Spleen (tissue), 11 donors: ENCODE measurements at regions not wholly inside any gene's neighbourhood (a gene's known extent, or its start where the extent isn't known, plus 50 kb on each side); places are given as distances from the start of the nearest gene placed in this dataset.

Experiments
- DNase-seq: peaks from one replicate; pipeline ENCODE4 v3.0.0-alpha.2; 2020
- H3K27ac ChIP-seq, 8 donors: fragments of 200-600 bp; sonication (generic) in 7 of 8; 1 replicate in 4 of 8; 2 replicates in 4 of 8; pipeline versions ENCODE4 v1.5.0 to v1.8.0; 2016 to 2021; ENCODE audit warnings: inconsistent platforms in 4 of 8, mild to moderate bottlenecking in 4 of 8, moderate library complexity in 1 of 8
- H3K27me3 ChIP-seq, 7 donors: fragments of 200-600 bp; sonication (generic) in 6 of 7; replicated peaks in 1 of 7; 1 replicate in 4 of 7; 2 replicates in 3 of 7; pipeline versions ENCODE4 v1.5.0 to v1.8.0; 2016 to 2021; ENCODE audit warnings: inconsistent platforms in 3 of 7, mild to moderate bottlenecking in 1 of 7
- H3K36me3 ChIP-seq, 6 donors: fragments of 200-600 bp; sonication (generic) in 5 of 6; 1 replicate in 4 of 6; 2 replicates in 2 of 6; pipeline versions ENCODE4 v1.5.0 to v1.8.0; 2016 to 2021; ENCODE audit warnings: inconsistent platforms in 2 of 6
- H3K4me1 ChIP-seq, 6 donors: fragments of 200-600 bp; sonication (generic) in 5 of 6; 1 replicate in 3 of 6; 2 replicates in 3 of 6; pipeline versions ENCODE4 v1.5.0 to v1.8.0; 2016 to 2021; ENCODE audit warnings: inconsistent platforms in 3 of 6
- H3K4me3 ChIP-seq, 8 donors: fragments of 200-600 bp; sonication (generic) in 7 of 8; 1 replicate in 4 of 8; 2 replicates in 4 of 8; pipeline versions ENCODE4 v1.5.0 to v1.8.0; 2016 to 2021; ENCODE audit warnings: inconsistent platforms in 4 of 8, mild to moderate bottlenecking in 4 of 8, moderate library complexity in 2 of 8
- H3K9me3 ChIP-seq, 8 donors: fragments of 200-600 bp; sonication (generic) in 7 of 8; 1 replicate in 4 of 8; 2 replicates in 4 of 8; pipeline versions ENCODE4 v1.5.0 to v1.8.0; 2016 to 2021; ENCODE audit warnings: inconsistent platforms in 4 of 8
- CTCF ChIP-seq, 11 experiments: fragments of 200-600 bp in 7 of 11; fragments of 450-650 bp in 4 of 11; sonication (generic) in 4 of 11; IDR thresholded peaks in 8 of 11; conservative IDR thresholded peaks in 3 of 11; 1 replicate in 7 of 11; 2 replicates in 4 of 11; pipeline versions ENCODE4 v1.4.0 to v1.8.0; 2016 to 2021; ENCODE audit warnings: antibody characterized with exemption in 11 of 11, inconsistent platforms in 4 of 11, mild to moderate bottlenecking in 1 of 11
- POLR2A ChIP-seq, 3 donors: fragments of 450-650 bp; IDR thresholded peaks; one replicate each; pipeline ENCODE4 v1.5.1; 2017; ENCODE audit warnings: antibody characterized with exemption in 3 of 3, mild to moderate bottlenecking in 1 of 3
- POLR2AphosphoS5 ChIP-seq, 3 donors: sonication (generic); formaldehyde crosslinking; IDR thresholded peaks; one replicate each; pipeline ENCODE4 v1.5.1; 2017; ENCODE audit warnings: antibody characterized with exemption in 3 of 3
- WGBS, 5 donors: extraction: QIAGEN DNeasy Blood & Tissue Kit in 3 of 5; methylation state at CpG; one replicate each; pipeline versions ENCODE4 v1.1.5 to v1.1.7; 2013 to 2018; 5-methylcytosine and 5-hydroxymethylcytosine counted together
- intact Hi-C: fragments of 100-400 bp; cut with DNase I; formaldehyde crosslinking; loops from one replicate; pipeline ENCODE4 v1.15.0; 2023; ENCODE audit warnings: low total_unique reads
- donor health status: healthy with polysubstance abuse.
- donor health status: DM: no; HTN: no; CAD: no; lungs with moderate emphysema.
- donor health status: DM: no; HTN: no; CAD: no.
- donor health status: Bipolar disorder and iron deficiency.
- donor health status: healthy.
- donor health status: DM: no; HTN: no; CAD: no.
- donor health status: DM: yes; HTN: yes; CAD: no.

- DNase-seq = no peak
- no peaks in the 10 kb centered on the region for H3K27me3 ChIP-seq
- intact Hi-C loops = no loop called here
These were observed 50.0 kb upstream of the NMD3 start for GRCh38 chr3:161171113-161171512.

More at GRCh38 chr3:161171113-161171512, 50.0 kb upstream of the NMD3 start:
- TF ChIP-seq POLR2A (IDR thresholded peaks at IDR 0.05) (no peak), CTCF (IDR thresholded peaks at IDR 0.05 in 8 of 11, conservative IDR thresholded peaks at IDR 0.05 in 3 of 11) (no peak), POLR2AphosphoS5 (IDR thresholded peaks at IDR 0.05) (no peak)
- 54 to 80% (median 63%) methylated on average over 2 of the region's 2 CpGs for WGBS, 5 donors
- H3K27ac ChIP-seq = peak overlapping the region in 1 of 8 donors; percentile 20
- H3K9me3 ChIP-seq = peaks cover 0 to 16% (median 8%) of the 10 kb centered on the region in 8 donors
- H3K4me1 ChIP-seq = peaks cover 0 to 6% (median 0%) of the 10 kb centered on the region in 6 donors
- no peaks in the 10 kb centered on the region for H3K36me3 ChIP-seq
- no peak overlapping the region for H3K4me3 ChIP-seq
